Stimulated activated CD8-positive, alpha-beta memory T cell treated with anti-CD3 and anti-CD28 coated beads, Interleukin-12 subunit alpha, Interleukin-12 subunit beta, amount 100 ng/mL, for 24 hours (primary cell): ENCODE measurements at regions not wholly inside any gene's neighbourhood (a gene's known extent, or its start where the extent isn't known, plus 50 kb on each side); places are given as distances from the start of the nearest gene placed in this dataset.
"Not testable (repeated sequence)": the region's sequence is repeated elsewhere in the genome, so short reads cannot be mapped to it uniquely, and the experiment has no call there.

Experiments
- DNase-seq: peaks from one replicate; pipeline ENCODE4 v3.0.0-alpha.2; 2020; ENCODE audit errors: extremely low read depth

DNA sequence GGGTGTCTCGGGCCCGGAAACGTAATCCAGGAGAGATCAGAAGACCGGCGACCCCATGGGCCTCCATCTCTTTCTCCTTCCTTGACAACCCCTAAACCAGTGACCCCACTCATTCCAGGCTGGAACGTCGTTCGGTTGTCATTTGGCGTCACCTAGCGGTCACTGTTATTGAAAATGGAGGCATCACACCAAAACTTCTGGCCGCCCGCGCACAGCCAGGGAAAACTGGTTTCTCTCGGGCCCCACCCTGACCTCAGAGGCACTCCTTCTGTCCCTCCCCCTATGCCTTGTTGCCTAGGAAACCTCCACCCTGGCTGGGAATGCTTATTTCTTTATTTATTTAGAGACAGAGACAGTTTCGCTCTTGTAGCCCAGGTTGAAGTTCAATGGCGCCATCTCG lies 2327.3 kb upstream of the TPTE start:
- DNase-seq, result not testable (repeated sequence)

DNA sequence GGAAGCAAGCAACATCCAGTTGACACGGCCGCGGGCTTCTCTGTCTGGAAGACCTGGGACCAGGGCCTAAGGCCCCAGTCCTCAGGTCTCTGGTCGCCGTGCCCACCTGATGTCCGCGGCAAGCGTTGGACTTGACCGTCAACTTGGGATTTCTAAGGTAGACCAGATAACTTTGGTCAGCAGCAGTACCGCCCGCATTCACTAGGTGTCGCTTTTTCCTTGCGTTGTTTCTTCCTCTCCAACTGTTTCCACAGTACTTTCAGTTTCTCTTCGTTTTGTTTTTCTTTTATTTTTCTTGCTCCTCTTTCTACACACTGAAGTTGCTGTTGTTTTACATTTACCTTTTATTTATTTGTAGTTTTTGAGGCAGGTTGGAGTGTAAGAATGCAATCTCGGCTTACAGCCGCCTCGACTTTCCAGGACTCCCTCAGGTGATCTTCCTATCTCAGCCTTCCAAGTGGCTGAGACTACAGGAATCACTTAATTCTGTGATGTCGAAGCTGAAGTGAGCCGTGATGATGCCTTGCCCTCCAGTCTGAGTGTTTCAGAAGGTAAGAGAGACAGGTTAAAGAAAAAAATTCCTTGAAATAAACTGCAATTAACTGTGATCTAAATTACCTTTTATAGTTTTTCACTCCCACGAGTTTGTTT lies 2323.9 kb upstream of the TPTE start:
- not testable (repeated sequence) for DNase-seq

DNA sequence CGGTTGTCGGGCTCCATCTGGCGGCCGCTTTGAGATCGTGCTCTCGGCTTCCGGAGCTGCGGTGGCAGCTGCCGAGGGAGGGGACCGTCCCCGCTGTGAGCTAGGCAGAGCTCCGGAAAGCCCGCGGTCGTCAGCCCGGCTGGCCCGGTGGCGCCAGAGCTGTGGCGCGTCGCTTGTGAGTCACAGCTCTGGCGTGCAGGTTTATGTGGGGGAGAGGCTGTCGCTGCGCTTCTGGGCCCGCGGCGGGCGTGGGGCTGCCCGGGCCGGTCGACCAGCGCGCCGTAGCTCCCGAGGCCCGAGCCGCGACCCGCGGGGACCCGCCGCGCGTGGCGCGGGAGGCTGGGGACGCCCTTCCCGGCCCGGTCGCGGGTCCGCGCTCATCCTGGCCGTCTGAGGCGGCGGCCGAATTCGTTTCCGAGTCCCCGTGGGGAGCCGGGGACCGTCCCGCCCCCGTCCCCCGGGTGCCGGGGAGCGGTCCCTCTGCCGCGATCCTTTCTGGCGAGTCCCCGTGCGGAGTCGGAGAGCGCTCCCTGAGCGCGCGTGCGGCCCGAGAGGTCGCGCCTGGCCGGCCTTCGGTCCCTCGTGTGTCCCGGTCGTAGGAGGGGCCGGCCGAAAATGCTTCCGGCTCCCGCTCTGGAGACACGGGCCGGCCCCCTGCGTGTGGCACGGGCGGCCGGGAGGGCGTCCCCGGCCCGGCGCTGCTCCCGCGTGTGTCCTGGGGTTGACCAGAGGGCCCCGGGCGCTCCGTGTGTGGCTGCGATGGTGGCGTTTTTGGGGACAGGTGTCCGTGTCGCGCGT lies 2316.1 kb upstream of the TPTE start:
- DNase-seq, result not testable (repeated sequence)

DNA sequence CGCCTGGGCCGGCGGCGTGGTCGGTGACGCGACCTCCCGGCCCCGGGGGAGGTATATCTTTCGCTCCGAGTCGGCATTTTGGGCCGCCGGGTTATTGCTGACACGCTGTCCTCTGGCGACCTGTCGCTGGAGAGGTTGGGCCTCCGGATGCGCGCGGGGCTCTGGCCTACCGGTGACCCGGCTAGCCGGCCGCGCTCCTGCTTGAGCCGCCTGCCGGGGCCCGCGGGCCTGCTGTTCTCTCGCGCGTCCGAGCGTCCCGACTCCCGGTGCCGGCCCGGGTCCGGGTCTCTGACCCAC lies 2315.5 kb upstream of the TPTE start:
- not testable (repeated sequence) for DNase-seq

DNA sequence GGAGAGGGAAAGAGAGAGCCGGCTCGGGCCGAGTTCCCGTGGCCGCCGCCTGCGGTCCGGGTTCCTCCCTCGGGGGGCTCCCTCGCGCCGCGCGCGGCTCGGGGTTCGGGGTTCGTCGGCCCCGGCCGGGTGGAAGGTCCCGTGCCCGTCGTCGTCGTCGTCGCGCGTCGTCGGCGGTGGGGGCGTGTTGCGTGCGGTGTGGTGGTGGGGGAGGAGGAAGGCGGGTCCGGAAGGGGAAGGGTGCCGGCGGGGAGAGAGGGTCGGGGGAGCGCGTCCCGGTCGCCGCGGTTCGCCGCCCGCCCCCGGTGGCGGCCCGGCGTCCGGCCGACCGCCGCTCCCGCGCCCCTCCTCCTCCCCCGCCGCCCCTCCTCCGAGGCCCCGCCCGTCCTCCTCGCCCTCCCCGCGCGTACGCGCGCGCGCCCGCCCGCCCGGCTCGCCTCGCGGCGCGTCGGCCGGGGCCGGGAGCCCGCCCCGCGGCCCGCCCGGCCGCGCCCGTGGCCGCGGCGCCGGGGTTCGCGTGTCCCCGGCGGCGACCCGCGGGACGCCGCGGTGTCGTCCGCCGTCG lies 2308.3 kb upstream of the TPTE start:
- DNase-seq, result peak; percentile 69

DNA sequence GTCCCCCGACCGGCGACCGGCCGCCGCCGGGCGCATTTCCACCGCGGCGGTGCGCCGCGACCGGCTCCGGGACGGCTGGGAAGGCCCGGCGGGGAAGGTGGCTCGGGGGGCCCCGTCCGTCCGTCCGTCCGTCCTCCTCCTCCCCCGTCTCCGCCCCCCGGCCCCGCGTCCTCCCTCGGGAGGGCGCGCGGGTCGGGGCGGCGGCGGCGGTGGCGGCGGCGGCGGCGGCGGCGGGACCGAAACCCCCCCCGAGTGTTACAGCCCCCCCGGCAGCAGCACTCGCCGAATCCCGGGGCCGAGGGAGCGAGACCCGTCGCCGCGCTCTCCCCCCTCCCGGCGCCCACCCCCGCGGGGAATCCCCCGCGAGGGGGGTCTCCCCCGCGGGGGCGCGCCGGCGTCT lies 2306.8 kb upstream of the TPTE start:
- not testable (repeated sequence) for DNase-seq

DNA sequence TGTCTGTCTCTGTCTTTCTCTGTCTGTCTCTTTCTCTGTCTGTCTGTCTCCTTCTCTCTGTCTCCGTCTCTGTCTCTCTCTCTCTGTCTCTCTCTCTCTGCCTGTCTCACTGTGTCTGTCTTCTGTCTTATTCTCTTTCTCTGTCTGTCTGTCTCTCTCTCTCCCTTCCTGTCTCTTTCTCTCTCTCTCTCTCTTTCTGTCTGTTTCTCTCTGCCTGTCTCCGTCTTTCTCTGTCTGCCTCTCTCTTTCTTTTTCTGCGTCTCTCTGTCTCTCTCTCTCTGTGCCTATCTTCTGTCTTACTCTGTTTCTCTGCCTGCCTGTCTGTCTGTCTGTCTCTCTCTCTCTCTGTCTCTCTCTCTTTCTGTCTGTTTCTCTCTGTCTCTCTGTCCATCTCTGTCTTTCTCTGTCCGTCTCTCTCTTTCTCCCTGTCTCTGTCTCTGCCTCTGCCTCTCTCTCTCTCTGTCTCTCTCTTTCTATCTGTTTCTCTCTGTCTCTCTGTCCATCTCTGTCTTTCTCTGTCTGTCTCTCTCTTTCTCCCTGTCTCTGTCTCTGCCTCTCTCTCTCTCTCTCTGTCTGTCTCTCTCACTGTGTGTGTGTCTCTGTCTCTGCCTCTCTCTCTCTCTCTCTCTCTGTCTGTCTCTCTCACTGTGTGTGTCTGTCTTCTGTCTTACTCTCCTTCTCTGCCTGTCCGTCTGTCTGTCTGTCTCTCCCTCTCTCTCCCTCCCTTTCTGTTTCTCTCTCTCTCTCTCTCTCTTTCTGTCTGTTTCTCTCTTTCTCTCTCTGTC lies 2291.8 kb upstream of the TPTE start:
- DNase-seq, result not testable (repeated sequence)

DNA sequence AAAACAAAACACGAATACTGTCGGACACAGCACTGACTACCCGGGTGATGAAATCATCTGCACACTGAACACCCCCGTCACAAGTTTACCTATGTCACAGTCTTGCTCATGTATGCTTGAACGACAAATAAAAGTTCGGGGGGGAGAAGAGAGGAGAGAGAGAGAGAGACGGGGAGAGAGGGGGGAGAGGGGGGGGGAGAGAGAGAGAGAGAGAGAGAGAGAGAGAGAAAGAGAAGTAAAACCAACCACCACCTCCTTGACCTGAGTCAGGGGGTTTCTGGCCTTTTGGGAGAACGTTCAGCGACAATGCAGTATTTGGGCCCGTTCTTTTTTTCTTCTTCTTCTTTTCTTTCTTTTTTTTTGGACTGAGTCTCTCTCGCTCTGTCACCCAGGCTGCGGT lies 2290.1 kb upstream of the TPTE start:
- not testable (repeated sequence) for DNase-seq

DNA sequence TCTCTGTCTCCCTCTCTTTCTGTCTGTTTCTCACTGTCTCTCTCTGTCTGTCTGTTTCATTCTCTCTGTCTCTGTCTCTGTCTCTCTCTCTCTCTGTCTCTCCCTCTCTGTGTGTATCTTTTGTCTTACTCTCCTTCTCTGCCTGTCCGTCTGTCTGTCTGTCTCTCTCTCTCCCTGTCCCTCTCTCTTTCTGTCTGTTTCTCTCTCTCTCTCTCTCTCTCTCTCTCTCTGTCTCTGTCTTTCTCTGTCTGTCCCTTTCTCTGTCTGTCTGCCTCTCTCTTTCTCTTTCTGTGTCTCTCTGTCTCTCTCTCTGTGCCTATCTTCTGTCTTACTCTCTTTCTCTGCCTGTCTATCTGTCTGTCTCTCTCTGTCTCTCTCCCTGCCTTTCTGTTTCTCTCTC lies 2288.4 kb upstream of the TPTE start:
- not testable (repeated sequence) for DNase-seq

DNA sequence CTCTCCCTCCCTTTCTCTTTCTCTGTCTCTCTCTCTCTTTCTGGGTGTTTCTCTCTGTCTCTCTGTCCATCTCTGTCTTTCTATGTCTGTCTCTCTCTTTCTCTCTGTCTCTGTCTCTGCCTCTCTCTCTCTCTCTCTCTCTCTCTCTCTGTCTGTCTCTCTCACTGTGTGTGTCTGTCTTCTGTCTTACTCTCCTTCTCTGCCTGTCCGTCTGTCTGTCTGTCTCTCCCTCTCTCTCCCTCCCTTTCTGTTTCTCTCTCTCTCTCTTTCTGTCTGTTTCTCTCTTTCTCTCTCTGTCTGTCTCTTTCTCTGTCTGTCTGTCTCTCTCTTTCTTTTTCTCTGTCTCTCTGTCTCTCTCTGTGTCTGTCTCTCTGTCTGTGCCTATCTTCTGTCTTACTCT lies 2287.3 kb upstream of the TPTE start:
- not testable (repeated sequence) for DNase-seq

DNA sequence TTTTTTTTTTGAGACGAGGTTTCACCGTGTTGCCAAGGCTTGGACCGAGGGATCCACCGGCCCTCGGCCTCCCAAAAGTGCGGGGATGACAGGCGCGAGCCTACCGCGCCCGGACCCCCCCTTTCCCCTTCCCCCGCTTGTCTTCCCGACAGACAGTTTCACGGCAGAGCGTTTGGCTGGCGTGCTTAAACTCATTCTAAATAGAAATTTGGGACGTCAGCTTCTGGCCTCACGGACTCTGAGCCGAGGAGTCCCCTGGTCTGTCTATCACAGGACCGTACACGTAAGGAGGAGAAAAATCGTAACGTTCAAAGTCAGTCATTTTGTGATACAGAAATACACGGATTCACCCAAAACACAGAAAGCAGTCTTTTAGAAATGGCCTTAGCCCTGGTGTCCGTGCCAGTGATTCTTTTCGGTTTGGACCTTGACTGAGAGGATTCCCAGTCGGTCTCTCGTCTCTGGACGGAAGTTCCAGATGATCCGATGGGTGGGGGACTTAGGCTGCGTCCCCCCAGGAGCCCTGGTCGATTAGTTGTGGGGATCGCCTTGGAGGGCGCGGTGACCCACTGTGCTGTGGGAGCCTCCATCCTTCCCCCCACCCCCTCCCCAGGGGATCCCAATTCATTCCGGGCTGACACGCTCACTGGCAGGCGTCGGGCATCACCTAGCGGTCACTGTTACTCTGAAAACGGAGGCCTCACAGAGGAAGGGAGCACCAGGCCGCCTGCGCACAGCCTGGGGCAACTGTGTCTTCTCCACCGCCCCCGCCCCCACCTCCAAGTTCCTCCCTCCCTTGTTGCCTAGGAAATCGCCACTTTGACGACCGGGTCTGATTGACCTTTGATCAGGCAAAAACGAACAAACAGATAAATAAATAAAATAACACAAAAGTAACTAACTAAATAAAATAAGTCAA lies 2276.4 kb upstream of the TPTE start:
- not testable (repeated sequence) for DNase-seq

DNA sequence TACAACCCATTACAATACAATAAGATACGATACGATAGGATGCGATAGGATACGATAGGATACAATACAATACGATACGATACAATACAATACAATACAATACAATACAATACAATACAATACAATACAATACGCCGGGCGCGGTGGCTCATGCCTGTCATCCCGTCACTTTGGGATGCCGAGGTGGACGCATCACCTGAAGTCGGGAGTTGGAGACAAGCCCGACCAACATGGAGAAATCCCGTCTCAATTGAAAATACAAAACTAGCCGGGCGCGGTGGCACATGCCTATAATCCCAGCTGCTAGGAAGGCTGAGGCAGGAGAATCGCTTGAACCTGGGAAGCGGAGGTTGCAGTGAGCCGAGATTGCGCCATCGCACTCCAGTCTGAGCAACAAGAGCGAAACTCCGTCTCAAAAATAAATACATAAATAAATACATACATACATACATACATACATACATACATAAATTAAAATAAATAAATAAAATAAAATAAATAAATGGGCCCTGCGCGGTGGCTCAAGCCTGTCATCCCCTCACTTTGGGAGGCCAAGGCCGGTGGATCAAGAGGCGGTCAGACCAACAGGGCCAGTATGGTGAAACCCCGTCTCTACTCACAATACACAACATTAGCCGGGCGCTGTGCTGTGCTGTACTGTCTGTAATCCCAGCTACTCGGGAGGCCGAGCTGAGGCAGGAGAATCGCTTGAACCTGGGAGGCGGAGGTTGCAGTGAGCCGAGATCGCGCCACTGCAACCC lies 2275.6 kb upstream of the TPTE start:
- not testable (repeated sequence) for DNase-seq

DNA sequence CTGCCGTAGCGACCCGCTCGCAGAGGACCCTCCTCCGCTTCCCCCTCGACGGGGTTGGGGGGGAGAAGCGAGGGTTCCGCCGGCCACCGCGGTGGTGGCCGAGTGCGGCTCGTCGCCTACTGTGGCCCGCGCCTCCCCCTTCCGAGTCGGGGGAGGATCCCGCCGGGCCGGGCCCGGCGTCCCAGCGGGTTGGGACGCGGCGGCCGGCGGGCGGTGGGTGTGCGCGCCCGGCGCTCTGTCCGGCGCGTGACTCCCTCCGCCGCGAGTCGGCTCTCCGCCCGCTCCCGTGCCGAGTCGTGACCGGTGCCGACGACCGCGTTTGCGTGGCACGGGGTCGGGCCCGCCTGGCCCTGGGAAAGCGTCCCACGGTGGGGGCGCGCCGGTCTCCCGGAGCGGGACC lies 2269.7 kb upstream of the TPTE start:
- DNase-seq, result not testable (repeated sequence)

DNA sequence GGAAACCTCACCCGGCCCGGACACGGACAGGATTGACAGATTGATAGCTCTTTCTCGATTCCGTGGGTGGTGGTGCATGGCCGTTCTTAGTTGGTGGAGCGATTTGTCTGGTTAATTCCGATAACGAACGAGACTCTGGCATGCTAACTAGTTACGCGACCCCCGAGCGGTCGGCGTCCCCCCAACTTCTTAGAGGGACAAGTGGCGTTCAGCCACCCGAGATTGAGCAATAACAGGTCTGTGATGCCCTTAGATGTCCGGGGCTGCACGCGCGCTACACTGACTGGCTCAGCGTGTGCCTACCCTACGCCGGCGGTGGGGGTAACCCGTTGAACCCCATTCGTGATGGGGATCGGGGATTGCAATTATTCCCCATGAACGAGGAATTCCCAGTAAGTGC lies 2266.3 kb upstream of the TPTE start:
- DNase-seq, result not testable (repeated sequence)

DNA sequence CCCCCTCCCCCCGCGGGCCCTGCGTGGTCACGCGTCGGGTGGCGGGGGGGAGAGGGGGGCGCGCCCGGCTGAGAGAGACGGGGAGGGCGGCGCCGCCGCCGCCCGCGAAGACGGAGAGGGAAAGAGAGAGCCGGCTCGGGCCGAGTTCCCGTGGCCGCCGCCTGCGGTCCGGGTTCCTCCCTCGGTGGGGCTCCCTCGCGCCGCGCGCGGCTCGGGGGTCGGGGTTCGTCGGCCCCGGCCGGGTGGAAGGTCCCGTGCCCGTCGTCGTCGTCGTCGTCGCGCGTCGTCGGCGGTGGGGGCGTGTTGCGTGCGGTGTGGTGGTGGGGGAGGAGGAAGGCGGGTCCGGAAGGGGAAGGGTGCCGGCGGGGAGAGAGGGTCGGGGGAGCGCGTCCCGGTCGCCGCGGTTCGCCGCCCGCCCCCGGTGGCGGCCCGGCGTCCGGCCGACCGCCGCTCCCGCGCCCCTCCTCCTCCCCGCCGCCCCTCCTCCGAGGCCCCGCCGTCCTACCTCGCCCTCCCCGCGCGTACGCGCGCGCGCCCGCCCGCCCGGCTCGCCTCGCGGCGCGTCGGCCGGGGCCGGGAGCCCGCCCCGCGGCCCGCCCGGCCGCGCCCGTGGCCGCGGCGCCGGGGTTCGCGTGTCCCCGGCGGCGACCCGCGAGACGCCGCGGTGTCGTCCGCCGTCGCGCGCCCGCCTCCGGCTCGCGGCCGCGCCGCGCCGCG lies 2264.1 kb upstream of the TPTE start:
- DNase-seq, result not testable (repeated sequence)

DNA sequence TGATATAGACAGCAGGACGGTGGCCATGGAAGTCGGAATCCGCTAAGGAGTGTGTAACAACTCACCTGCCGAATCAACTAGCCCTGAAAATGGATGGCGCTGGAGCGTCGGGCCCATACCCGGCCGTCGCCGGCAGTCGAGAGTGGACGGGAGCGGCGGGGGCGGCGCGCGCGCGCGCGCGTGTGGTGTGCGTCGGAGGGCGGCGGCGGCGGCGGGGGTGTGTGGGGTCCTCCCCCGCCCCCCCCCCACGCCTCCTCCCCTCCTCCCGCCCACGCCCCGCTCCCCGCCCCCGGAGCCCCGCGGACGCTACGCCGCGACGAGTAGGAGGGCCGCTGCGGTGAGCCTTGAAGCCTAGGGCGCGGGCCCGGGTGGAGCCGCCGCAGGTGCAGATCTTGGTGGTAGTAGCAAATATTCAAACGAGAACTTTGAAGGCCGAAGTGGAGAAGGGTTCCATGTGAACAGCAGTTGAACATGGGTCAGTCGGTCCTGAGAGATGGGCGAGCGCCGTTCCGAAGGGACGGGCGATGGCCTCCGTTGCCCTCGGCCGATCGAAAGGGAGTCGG lies 2261.2 kb upstream of the TPTE start:
- DNase-seq, result not testable (repeated sequence)
